HG03159 (cell line): ENCODE measurements at regions not wholly inside any gene's neighbourhood (a gene's known extent, or its start where the extent isn't known, plus 50 kb on each side); places are given as distances from the start of the nearest gene placed in this dataset.

Source experiments
- ATAC-seq: cut with Tn5 transposase; IDR thresholded peaks from one replicate; pipeline ENCODE4 v1.9.1; 2021; ENCODE audit warnings: mild to moderate bottlenecking, moderate library complexity; ENCODE audit not compliant: unreplicated experiment

DNA sequence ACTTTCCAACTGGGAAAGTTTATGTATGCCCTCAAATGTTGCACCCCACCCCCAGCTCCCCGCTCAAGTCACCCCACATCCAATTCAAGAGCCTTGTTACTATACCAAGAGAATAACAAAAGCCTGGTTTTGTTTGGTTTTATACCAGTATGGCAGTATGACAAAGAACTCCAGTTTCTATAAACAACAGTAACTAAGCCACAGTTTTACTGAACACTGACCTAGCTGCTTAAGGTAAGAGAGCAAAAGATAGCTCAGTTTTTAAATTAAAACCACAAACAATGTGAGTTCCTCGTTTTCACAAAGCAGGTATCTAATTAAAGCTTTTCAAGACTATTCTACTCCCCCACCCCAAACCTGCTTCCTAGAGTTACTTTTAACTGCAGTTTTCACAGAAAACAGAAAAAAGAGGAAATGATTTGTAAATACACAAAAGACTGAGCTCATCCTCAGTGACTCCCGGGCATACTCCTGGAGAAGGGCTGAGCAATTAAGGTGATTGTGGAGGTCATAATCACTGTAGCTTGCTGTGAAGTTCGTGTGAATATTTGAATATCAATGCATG, 59.3 kb upstream of the LHX8 start:
- ATAC-seq: no peak

DNA sequence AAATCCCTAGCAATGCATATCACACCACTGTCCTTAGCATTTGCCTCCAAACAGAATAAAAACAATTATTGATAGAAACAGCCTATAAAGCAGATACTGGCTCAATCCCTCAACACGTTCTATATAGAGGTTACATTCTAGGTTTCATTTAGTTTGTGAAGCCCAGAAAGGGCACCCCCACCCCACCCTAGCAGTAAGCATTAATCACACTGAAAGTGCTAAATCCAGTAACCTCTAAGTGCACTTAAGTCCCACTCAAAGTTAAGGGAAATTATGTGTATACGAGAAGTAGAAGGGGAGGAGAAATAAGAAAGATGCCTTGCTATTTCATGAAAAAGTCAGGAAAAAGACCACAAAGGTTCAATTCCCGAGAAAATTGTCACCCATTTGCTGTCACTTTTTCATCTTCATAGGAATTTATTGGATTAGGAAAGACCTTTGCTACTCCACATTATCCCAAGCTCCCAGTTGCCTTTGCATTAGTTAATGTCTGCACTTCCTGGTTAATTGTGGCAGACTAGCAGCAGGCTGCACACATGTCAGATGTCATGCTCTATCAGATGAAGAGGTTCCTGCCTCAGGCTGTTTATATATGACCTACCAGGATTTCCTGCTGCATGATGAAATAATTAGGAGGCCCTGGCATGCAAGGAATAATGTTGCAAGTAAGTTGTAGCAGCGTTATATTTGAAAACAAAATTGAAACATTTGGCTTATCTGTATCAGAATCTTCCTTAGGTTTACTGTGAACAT, 54.5 kb upstream of the LHX8 start:
- ATAC-seq: no peak

DNA sequence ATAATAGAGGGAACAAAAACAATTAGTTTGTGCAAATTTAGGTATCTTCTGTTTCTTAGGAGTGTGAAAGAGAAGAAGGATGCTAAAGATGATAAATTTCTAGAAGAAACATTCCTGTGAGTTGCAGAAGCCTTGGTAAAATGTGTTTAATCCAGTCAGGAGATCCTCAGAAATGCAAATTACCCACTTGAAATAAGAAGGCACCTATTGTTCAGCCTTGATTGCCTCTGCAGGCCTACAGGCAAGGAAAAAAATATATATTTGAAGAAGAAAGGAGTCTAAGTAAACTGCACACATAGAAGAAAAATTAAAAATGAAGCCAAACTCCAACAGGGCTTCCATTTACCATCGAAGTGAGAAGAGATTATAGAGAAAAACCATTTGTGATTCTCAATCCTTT, 51.0 kb upstream of the LHX8 start:
- ATAC-seq: no peak

DNA sequence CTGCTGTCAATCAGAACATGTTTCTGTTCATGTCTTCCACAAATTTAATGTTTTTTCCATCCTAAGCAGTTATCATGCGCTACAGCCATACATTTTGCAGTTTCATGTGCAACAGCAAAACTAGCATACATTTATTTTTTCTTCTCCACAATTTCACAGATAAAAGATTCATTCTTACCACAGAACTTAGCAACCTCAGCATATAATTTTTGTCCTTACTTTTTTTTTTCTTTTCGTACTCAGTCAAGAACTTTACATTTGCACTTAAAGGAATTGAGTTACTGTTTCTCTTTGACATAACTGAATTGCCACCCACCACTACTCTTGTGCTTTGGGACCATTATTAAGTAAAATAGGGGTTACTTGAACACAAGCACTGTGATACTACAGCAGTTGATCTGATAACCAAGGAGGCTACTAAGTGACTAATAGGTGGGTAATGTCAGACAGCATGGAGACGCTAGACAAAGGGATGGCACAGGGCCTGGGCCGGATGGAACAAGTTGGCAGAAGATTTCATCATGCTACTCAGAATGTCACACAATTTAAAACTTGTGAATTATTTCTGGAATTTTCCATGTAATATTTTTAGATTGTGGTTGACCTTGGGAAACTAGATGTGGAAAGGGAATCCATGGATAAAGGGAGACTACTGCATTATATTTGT, 50.2 kb upstream of the LHX8 start:
- ATAC-seq: no peak
